Stimulated activated effector memory CD8-positive, alpha-beta T cell treated with anti-CD3 and anti-CD28 coated beads, Interleukin-12 subunit alpha, Interleukin-12 subunit beta, amount 100 ng/mL, for 72 hours (primary cell): ENCODE measurements at regions not wholly inside any gene's neighbourhood (a gene's known extent, or its start where the extent isn't known, plus 50 kb on each side); places are given as distances from the start of the nearest gene placed in this dataset.
"Not testable (repeated sequence)": the region's sequence is repeated elsewhere in the genome, so short reads cannot be mapped to it uniquely, and the experiment has no call there.

Source experiments
- ATAC-seq: fragments of 150-1000 bp; cut with Tn5 transposase; 2 replicates; pipeline ENCODE4 v1.10.0; 2021
- DNase-seq, 2 donors: peaks; one replicate each; pipeline ENCODE4 v3.0.0; 2021 to 2022; ENCODE audit warnings: low spot score in 2 of 2
- H3K27ac Mint-ChIP-seq: one replicate; pipeline ENCODE4 v1.8.0; 2022; ENCODE audit warnings: mild to moderate bottlenecking, mixed read lengths
- H3K36me3 Mint-ChIP-seq: one replicate; pipeline ENCODE4 v1.8.0; 2022; ENCODE audit warnings: mild to moderate bottlenecking, mixed read lengths
- H3K4me1 Mint-ChIP-seq: one replicate; pipeline ENCODE4 v1.8.0; 2022; ENCODE audit warnings: mixed read lengths
- H3K4me3 Mint-ChIP-seq: one replicate; pipeline ENCODE4 v1.8.0; 2022; ENCODE audit warnings: mild to moderate bottlenecking, mixed read lengths
- H3K9me3 Mint-ChIP-seq: one replicate; pipeline ENCODE4 v1.8.0; 2022; ENCODE audit warnings: mixed read lengths

DNA sequence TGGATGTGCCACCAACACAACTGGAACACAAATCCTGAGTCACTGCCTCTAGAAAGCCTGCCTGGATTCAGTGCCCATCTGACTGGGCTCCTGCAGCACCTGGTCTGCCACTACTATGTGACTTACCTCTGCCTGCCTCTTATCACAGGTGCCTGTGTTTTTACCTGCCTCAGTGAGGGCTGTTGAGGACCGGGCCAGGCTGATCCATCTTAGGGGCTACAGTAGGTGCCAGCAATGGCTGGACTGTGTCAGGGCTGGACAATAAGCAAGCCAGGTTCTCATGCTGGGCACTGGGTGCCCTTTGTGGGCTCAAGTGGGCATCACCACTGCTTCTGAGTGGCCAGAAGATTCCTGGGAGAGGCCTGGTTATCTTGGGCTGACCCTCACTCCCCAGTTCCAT lies 948.6 kb upstream of the TPTE start:
- H3K36me3 Mint-ChIP-seq, DNase-seq, H3K4me1 Mint-ChIP-seq, H3K9me3 Mint-ChIP-seq, ATAC-seq, H3K4me3 Mint-ChIP-seq, H3K27ac Mint-ChIP-seq: not testable (repeated sequence)

DNA sequence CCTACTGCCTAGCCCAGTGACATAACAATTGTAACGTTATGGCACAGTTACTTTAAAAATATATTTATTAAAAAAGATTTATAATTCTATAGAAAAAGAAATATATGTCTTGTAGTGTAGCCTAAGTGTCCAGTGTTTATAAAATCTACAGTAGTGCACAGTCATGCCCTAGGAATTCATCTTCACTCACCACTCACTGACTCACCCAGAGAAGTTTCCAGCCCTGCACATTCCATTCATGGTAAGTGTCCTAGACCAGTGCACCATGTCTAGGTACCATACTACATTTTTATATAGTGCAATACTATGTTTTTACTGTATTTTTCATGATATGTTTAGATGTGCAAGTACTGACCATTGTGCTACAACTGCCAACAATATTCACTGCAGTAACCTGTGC lies 947.9 kb upstream of the TPTE start:
- not testable (repeated sequence) for DNase-seq, H3K36me3 Mint-ChIP-seq, ATAC-seq, H3K4me3 Mint-ChIP-seq, H3K27ac Mint-ChIP-seq, H3K9me3 Mint-ChIP-seq, H3K4me1 Mint-ChIP-seq

DNA sequence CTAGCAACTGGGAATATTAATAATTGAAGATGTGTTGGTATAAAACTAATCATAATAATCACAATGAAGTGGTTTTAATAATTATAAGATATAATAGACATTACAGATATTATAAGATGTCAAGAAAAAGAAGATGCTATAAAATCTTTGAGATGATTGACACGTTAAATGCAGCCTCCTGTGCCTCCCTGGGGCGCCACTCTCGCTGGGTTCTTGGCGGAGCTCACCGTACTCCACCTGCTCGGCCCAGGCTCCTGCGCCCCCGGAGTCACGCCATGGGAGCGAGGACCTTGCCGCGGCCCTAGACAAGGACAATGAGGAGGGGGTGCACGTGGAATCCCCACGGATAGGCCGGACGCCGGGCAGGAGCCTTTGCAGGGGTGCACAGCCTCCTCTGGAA lies 942.1 kb upstream of the TPTE start:
- not testable (repeated sequence) for H3K9me3 Mint-ChIP-seq, H3K27ac Mint-ChIP-seq, H3K4me1 Mint-ChIP-seq, DNase-seq, H3K36me3 Mint-ChIP-seq, H3K4me3 Mint-ChIP-seq, ATAC-seq

DNA sequence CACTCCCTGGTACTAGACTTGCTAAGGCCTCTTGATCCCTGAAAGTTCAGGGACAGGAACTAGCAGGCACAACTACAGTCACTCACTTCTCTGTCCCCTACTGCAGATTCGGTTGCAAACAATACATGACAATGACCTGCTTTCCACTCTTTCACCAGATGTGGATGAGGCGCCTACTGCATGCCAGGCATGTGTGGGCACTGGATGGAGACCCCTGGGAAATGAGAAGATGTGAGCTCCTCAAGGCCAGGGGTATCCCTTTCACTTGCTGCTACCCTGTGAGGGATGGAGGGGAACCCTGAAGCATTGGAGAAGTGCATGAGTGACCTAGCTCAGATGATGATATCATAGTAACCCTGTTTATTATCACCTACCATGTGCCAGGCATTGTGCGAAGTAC lies 933.4 kb upstream of the TPTE start:
- H3K36me3 Mint-ChIP-seq, DNase-seq, H3K9me3 Mint-ChIP-seq, H3K4me1 Mint-ChIP-seq, ATAC-seq, H3K27ac Mint-ChIP-seq, H3K4me3 Mint-ChIP-seq: not testable (repeated sequence)

DNA sequence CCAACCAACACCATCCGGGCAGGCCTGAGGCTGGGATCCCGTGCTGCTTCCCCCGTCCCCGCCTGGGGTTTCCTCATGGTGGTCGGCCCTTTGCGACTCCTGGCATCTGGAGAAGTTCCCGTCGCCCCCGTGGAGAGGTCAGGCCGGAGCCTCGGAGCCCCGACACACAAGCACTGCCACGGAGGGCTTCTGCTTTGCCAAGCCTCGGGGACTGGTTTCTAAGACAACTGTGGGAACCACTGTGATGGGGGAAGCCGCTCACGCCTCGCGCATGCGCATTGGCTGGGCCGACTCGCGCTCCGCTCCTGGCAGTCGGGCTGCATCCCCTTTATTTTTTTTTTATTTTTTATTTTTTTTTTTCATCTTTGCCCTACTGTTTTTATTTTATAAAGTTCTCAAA lies 928.8 kb upstream of the TPTE start:
- H3K4me3 Mint-ChIP-seq, ATAC-seq, H3K4me1 Mint-ChIP-seq, DNase-seq, H3K9me3 Mint-ChIP-seq, H3K36me3 Mint-ChIP-seq, H3K27ac Mint-ChIP-seq: not testable (repeated sequence)

DNA sequence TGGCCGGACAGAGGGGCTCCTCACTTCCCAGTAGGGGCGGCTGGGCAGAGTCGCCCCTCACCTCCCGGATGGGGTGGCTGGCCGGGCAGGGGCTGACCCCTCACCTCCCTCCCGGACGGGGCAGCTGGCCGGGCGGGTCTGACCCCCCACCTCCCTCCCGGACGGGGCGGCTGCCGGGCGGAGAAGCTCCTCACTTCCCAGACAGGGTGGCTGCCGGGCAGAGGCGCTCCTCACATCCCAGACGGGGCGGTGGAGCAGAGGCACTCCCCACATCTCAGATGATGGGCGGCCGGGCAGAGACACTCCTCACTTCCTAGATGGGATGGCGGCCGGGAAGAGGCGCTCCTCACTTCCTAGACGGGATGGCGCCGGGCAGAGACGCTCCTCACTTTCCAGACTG lies 927.7 kb upstream of the TPTE start:
- H3K4me1 Mint-ChIP-seq, ATAC-seq, DNase-seq, H3K9me3 Mint-ChIP-seq, H3K36me3 Mint-ChIP-seq, H3K4me3 Mint-ChIP-seq, H3K27ac Mint-ChIP-seq: not testable (repeated sequence)

DNA sequence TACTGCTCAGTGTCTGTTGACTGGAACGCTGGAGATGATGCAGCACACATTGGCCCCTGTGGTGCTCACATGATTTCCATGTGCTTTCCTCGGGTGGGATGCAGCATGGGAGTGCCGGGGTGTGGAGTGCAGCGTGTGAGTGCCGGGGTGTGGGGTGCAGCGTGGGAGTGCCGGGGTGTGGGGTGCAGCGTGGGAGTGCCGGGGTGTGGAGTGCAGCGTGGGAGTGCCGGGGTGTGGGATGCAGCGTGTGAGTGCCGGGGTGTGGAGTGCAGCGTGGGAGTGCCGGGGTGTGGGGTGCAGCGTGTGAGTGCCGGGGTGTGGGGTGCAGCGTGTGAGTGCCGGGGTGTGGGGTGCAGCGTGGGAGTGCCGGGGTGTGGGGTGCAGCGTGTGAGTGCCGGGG lies 907.4 kb upstream of the TPTE start:
- H3K36me3 Mint-ChIP-seq, ATAC-seq, H3K27ac Mint-ChIP-seq, DNase-seq, H3K4me3 Mint-ChIP-seq, H3K4me1 Mint-ChIP-seq, H3K9me3 Mint-ChIP-seq: not testable (repeated sequence)

DNA sequence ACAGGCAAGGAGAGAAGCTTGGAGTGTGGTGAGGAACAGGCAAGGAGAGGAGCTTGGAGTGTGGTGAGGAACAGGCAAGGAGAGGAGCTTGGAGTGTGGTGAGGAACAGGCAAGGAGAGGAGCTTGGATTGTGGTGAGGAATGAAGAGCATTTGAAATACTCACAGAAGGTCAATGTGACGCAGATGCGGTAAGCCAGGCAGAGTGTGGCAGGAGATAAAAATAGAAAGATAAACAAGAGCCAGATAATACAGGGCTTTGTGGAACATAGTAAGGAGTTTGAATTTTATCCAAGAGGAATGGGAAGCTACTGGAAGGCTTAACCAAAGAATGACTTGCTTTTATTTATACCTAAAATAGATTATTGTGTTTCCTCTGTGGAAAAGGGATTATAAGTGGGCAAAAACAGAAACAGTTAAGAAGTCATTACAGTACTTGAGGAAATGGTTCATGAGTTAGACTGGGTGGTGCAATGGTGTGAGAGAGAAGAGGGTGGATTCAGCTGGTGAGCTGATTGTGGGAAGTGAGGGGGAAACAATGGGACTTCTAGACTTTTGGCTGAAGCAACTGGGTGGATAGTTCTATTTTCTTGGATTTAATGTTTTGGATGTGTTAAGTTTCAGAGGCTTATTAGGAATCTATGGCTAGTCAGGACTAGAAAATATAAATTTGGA lies 900.1 kb upstream of the TPTE start:
- not testable (repeated sequence) for H3K36me3 Mint-ChIP-seq, DNase-seq, H3K4me3 Mint-ChIP-seq, H3K4me1 Mint-ChIP-seq, H3K27ac Mint-ChIP-seq, ATAC-seq, H3K9me3 Mint-ChIP-seq

DNA sequence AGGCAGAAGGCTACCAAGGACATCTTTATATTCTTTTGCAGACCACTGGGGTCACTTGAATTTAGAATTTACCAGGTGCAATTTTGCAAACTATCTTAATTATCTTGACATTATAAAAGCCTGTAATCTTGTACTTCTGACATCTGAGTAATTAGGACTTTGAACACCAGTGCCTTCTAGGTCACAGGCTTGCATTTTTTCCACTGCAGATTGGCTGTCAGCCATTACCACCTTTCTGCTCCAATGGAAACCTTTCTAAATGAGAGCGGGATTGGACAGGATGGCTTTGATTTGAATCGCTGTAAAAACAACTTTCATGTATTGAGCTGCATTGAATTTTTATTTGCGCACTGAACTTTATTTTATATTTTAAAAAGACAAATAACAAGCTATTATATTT lies 893.3 kb upstream of the TPTE start:
- H3K36me3 Mint-ChIP-seq, H3K4me1 Mint-ChIP-seq, H3K27ac Mint-ChIP-seq, DNase-seq, H3K4me3 Mint-ChIP-seq, H3K9me3 Mint-ChIP-seq, ATAC-seq: not testable (repeated sequence)

DNA sequence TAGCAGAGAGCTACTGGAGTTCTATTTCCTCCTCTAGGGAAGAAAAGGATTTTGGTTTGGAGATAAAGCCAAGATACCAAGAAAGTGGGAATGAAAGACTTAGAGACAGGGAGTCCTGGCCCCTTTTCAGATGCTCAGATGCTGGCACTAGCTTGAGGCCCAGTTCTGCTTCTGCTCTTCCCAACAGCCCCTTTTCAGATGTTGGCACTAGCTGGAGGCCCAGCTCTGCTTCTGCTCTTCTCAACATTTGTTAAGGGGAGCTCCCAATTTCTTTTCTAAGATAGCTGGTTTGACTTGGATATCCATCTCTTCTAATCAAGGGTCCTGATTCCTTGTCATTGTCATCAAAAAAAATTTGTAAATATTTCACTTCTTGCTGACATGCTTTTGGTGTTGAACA lies 874.0 kb upstream of the TPTE start:
- H3K4me3 Mint-ChIP-seq, H3K27ac Mint-ChIP-seq, H3K4me1 Mint-ChIP-seq, H3K36me3 Mint-ChIP-seq, ATAC-seq, H3K9me3 Mint-ChIP-seq, DNase-seq: not testable (repeated sequence)

DNA sequence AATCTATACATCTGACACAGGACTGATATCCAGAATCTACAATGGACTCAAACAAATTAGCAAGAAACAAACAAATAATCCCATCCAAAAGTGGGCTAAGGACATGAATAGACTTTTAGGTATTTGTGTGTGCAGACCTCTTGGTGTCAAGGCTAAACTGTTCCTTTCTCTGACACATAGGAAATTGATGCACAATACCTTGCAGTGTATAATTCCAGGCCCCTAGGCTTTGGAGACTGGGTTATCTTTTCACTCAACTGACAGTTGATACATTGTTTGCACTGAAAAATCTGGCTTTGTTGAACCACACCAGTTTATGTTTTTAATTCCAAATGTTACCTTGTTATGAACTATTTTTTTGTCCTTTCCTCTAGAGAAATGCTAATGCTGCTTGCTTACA lies 873.1 kb upstream of the TPTE start:
- ATAC-seq, H3K27ac Mint-ChIP-seq, H3K4me3 Mint-ChIP-seq, H3K4me1 Mint-ChIP-seq, H3K36me3 Mint-ChIP-seq, H3K9me3 Mint-ChIP-seq, DNase-seq: not testable (repeated sequence)

DNA sequence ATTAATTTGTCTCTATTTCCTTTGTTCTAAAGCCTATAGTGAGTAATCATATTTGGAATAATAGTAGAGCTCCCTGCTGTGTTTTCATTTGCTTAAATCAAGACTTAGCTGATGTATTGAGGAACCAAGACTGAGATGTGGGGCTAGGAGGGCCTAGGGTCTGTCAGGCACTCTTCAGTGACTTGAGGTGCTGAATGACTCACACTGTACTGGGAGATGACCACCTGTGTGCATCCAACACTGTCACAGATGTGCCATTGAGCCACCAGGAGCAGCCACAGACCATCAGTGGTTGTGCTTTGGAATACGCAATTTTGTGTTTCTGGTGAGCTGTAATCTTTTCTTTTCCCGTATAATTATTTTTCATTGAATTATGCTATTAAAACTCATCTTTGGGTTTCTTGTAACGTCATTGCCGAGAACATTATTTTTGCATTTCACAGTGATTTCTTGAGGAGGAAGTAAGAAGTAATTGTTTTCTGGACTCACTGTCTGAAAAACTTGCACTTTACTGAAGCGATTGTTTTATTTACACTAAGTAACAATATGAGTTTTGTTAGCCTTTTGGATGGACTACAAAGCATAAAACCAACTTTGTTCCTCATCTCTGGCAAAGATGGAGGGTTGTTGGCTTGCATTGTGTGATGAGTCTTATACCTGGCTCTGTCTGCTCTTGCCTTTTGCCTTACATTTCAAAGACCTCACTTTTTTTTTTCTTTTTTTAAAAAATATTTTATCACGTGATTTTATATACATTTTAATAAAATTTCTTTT lies 872.2 kb upstream of the TPTE start:
- not testable (repeated sequence) for ATAC-seq, H3K36me3 Mint-ChIP-seq, H3K9me3 Mint-ChIP-seq, H3K4me3 Mint-ChIP-seq, H3K27ac Mint-ChIP-seq, H3K4me1 Mint-ChIP-seq, DNase-seq

DNA sequence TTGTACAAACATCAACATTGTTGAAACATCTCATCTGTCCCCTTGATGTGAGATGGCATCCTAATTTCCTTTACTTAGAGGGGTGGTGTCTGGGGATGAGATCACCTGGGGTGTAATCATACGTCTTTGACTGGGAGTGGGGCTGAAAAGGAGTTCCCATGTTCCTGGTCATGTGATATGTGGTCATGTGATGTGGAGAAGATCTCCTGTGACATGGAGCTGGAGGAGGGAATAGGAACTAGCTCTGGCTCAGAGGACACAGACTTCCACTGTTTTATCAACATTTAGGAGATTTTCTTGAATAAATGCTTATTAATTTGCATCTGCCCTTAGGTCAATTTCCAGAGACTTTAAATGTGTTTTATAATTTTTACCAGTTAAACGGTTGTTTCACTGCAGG lies 868.6 kb upstream of the TPTE start:
- not testable (repeated sequence) for H3K36me3 Mint-ChIP-seq, DNase-seq, H3K4me3 Mint-ChIP-seq, H3K27ac Mint-ChIP-seq, ATAC-seq, H3K4me1 Mint-ChIP-seq
- H3K9me3 Mint-ChIP-seq: peaks cover 20% of the 10 kb centered on the region

DNA sequence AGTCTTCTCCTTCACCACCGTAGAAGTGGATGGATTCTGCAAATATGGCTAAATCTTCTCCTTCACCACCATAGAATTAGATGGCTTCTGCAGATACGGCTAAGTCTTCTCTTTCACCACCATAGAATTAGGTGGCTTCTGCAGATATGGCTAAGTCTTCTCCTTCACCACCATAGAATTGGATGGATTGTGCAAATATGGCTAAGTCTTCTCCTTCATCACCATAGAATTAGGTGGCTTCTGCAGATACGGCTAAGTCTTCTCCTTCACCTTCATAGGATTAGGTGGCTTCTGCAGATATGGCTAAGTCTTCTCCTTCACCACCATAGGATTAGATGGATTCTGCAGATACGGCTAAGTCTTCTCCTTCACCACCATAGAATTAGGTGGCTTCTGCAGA lies 866.2 kb upstream of the TPTE start:
- peaks cover 19% of the 10 kb centered on the region for H3K9me3 Mint-ChIP-seq
- not testable (repeated sequence) for H3K4me1 Mint-ChIP-seq, H3K36me3 Mint-ChIP-seq, DNase-seq, ATAC-seq, H3K4me3 Mint-ChIP-seq, H3K27ac Mint-ChIP-seq

DNA sequence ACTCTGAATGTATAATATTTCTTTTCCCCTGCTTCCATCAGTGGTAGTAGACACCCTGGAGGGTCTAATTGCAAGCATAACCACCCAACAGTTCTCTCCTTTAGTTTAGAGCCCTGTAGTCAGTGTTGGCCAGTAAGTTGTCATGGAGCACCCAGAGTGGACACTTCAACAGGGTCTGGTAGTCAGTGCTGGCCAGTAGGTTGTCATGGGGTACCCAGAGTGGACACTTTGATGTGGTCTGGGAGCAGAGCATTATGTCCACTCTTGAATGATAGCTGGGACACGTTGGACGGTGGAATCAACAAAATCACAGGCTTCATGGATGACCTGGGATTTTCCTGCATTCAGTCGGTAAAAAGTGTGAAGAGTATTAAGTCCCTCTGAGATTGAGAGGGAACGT lies 864.9 kb upstream of the TPTE start:
- peaks cover 19% of the 10 kb centered on the region for H3K9me3 Mint-ChIP-seq
- H3K36me3 Mint-ChIP-seq, H3K4me3 Mint-ChIP-seq, H3K27ac Mint-ChIP-seq, DNase-seq, ATAC-seq, H3K4me1 Mint-ChIP-seq: not testable (repeated sequence)

DNA sequence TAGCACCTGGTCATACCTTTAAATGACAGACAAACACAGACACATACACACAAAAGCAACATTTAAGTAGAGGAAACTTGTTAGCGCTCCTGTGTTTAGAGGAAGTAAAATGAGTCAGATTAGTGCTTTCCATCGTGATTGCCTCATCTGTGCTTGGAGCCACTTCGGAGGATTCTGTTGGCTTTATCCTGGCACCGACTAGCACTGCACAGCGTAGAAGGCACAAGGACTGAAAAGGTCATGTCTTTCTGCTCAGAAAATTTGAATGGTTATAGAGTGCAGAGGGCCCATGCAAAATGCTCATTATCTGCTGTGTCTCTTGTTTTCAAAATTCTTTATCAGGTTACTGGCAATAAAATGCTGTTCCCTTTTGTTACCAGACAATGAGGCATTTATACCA lies 863.6 kb upstream of the TPTE start:
- not testable (repeated sequence) for ATAC-seq, H3K4me1 Mint-ChIP-seq, H3K36me3 Mint-ChIP-seq, H3K27ac Mint-ChIP-seq, H3K4me3 Mint-ChIP-seq, DNase-seq
- peaks cover 17% of the 10 kb centered on the region for H3K9me3 Mint-ChIP-seq
